Inflammatory macrophage treated with lipopolysaccharide for 4 hours (primary cell): ENCODE measurements at regions not wholly inside any gene's neighbourhood (a gene's known extent, or its start where the extent isn't known, plus 50 kb on each side); places are given as distances from the start of the nearest gene placed in this dataset.

ENCODE experiments used
- DNase-seq: peaks from one replicate; pipeline ENCODE4 v3.0.0-alpha.2; 2020

DNA sequence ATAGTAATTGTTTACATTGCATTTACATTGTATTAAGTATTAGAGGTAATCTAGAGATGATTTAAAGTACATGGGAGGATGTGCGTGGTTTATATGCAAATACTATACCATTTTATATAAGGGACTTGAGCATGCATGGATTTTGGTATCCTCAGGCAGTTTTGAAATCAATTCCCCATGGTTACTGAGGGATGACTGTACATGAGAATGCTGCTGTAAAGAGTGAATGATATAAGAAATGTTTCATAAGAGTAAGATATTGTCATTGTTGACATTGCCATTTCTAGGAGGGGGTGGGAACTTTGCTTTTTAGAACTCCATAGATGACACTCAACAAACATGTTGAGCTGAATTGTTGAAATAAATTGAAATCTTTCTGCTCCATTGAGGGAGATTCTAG is 185.0 kb downstream of the SEMA6A start:
- no peak for DNase-seq

GRCh38 chr5:116388564-116389258 is 185.9 kb downstream of the SEMA6A start:
- no peak for DNase-seq

- no peak for DNase-seq
Observed at GRCh38 chr5:116387738-116388137, 186.9 kb downstream of the SEMA6A start.

DNA sequence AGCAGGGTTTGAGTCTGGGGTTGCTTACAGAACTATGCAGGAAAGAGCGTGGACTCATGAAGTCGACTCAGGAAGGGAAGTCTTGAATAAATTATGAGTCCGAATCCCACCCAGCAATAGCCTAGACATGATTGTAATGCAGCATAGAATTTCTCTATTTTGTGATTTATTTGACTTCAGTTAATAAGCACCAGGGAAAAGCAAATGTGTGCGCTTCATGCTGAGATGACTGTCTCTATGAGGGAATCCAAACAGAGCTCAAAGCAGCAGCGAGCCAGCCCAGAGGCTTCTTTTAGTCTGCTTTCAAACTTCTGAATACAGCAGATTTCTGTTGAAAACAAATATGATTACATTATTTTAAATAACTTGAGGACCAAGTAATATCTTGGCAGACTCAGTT is 188.0 kb downstream of the SEMA6A start:
- no peak for DNase-seq

DNA sequence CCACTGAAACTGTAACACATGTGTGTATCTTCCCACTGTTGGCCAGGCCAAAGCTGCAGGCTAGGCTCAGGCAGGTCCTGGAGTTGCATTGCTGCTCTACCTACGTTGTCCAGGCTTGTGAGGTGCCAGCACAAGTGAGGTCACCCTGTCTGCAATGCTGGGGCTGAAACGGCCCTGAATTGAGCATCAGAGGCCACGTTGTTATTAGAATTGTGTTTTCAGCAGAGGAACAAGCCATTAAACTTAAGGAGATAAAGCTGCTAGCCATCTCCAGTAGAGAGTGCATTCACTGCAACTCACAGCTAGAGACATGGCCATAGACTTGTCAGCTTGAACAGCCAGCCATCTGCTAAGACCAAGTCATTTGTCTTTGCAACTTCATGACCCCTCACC is 191.8 kb downstream of the SEMA6A start:
- no peak for DNase-seq

DNA sequence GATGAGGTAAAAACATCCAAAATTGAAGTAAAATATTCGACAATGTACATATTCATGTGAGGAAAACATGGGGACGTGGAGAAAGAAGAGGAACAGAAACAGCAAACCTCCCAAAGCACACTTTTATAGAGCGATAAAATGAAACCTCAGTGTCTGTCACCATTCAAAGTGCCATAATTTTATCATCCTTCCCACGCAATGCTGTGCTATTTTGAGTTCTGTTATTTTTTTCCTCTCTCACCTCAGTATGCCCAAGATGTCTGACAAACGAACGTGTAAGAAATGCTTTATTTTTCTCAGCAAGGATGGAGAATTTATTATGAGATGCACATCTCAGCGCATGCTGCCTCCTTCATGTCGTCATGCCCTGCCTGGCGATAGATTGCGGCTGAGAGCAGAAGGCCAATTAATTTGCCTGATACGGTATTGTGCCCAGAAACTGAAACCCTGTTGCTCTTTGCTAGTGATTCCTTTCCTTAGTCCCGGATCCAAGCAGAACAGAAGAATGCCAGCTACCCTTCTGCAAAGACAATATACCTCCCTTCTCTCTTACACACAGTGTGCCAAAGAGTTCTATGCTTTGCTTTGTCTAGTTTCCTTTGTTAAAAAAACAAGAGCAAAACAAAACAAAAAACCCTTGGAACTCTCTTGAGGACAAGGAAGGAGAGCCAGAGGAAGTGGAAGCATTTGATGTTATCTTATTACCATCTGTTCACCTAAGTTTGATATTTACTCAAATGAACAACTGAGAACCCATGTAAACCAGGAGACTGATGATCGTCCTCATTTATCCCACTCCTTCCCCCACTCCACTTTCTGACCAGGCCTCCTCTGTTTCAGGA is 192.4 kb downstream of the SEMA6A start:
- DNase-seq, result no peak

DNA sequence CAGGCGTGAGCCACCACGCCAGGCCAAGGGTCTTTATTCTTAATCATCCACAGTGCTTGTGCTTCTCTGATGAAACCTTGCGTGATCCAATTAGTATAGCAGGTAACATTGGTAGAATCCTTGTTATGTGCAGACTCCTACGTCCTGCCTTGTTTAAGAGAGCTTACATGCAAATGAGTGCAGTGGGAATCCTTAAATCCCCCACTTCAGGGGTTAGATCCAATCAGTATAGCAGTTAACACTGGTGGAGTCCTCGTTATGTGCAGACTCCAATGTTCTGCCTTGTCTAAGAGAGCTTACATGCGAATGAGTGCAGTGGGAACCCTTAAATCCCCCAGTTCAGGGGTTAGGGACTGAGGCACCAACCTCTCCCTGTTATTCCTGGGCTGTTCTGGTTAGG is 193.4 kb downstream of the SEMA6A start:
- DNase-seq, result no peak

- DNase-seq, result no peak
Observed at GRCh38 chr5:116380621-116381020, 194.0 kb downstream of the SEMA6A start.

GRCh38 chr5:116379306-116379705 is 195.3 kb downstream of the SEMA6A start:
- DNase-seq, result no peak

DNA sequence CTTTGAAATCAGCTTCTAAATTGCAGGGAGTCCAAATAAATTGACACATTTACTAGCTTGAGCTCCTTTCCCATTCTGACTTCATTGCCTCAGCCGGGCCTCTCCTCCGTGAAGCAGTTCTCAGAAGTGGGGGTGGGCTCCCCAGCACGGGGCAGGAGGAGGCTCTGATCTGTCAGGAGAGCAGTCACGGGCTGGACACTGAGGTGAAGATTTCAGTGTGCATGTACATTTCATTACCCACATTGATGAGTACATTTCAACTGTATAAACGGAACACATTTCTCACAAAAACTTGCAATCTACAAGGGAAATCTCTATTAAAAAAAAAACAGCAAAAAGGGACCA is 195.9 kb downstream of the SEMA6A start:
- no peak for DNase-seq

DNA sequence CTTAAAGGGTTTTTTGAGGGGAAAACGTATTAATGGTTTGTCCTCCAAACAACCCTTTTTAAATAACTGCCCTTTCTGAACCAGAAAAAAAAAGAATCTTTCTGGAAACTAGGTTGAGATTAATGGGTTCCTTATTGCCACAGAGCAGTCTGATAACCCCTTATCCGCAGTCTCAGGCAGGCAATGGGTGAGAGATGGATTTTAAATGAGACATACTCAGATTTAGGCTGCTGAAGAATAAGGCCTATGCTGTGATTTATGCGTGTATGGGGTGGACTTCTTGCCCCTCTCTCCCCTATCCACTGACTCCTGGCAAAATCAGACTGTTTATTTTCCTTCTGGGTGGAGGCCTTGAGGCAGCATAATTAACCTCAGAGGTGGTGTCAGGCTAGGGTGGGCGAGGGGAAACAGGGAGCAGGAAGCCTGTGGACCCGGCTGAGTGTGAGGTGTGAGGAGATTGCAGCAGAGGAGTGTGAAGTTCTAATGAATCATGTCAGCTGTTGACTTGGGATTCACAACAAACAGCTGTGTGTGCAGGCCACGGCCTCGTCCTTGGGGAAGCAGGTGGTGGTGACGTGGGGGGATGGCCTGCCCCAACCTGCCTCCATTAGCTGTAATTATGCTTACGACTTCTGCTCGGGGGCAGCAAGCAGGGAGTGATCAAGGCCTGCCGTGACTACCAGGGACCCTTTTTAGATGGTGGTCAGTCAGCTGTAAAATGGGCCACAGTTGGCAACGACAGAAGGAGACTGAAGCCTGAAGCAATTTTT is 196.4 kb downstream of the SEMA6A start:
- DNase-seq, result no peak

- no peak for DNase-seq
Observed at GRCh38 chr5:116377276-116378006, 197.2 kb downstream of the SEMA6A start.

DNA sequence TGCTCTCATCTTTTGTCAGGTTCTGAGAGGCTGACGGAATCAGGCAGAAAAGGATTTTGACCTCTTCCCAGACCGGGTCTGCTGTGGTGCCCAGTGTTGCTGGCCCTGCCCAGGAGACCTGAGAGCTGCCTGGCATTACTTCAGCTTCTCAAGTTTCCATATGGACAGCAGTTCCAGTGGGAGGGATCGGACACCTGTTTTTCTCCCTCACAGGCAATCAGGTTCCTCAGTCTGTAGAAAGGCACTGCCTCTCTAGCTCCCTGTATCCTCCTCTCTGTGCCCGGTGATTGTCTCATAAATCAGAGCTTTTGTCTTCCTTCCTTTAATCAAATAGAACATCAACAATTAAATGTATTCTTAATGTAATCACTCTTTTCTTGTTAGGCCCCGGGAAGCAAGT is 198.7 kb downstream of the SEMA6A start:
- no peak for DNase-seq

GRCh38 chr5:116374434-116374852 is 200.2 kb downstream of the SEMA6A start:
- no peak for DNase-seq

DNA sequence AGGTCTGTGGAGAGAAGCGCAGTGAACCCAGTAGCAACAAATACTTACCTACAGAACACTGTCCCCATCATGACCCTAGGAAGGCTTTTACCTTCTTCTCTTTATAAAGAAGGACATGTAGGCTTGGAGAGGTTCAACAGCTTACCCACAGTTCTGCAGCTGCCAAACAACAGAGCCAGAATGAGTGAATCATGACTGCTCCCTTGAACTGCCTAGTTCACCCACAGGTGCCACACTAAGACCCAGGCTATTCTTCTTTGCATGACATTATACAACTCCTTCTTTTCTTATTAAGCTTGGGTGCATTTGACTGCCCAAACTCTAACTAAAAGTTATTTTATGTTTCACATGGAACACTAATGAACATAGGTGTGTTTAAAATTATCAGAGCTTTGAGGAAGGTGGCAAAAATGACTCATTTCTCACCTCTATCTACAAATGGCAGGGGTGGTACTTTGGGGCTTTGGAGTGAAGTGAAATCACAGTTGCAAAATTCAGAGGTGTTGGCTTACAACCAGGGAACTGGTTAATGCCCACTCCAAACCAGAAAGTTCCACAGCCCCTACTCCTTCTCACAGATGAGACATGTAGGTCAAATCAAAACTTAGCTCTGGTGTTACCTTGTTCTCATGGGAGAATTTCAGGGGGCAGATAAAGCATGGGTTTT is 201.6 kb downstream of the SEMA6A start:
- no peak for DNase-seq

- DNase-seq, result peak; percentile 32
Observed at GRCh38 chr5:116371935-116372334, 202.7 kb downstream of the SEMA6A start.

DNA sequence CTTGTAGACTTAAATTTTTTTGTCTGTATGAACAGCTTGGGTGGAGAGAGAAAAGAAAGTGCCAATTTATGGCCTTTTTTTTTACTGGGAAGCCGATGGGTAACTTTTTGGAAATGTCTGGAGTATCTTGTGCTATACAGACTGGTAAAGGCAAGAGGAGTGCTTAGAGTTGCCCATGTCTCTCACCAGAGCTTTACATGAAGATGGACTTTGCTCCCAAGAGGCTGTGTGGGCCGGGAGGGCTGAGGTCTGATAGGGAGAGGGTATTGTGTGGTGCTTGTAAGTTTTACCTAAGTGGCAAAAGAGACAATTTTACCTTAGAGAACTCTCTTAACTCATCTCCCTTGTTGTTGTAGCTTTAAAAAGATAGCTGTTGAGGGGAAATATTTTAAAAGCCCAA is 203.2 kb downstream of the SEMA6A start:
- DNase-seq, result no peak

DNA sequence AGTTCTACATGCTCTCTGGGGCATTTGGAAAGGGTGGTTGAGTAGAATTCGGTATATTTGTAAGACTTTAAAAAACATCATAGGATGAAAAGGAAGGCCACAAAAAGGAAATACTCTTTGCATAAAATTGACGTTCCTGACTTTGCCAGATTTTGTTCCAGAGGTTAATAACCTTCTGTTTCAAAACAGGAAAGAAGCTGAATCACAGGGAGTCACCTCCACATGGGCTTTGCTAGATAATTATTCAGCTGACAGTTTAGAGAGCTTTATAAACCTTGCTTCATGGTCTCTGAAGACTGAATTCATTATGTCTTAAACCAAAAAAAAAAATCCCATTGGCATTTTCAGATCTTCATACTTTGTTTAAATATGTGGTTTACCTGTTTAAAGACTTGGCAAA is 203.7 kb downstream of the SEMA6A start:
- DNase-seq, result no peak

GRCh38 chr5:116370149-116370548 is 204.5 kb downstream of the SEMA6A start:
- DNase-seq, result no peak

- no peak for DNase-seq
Observed at GRCh38 chr5:116365006-116365496, 209.6 kb downstream of the SEMA6A start.

- no peak for DNase-seq
Observed at GRCh38 chr5:116363780-116364179, 210.8 kb downstream of the SEMA6A start.

DNA sequence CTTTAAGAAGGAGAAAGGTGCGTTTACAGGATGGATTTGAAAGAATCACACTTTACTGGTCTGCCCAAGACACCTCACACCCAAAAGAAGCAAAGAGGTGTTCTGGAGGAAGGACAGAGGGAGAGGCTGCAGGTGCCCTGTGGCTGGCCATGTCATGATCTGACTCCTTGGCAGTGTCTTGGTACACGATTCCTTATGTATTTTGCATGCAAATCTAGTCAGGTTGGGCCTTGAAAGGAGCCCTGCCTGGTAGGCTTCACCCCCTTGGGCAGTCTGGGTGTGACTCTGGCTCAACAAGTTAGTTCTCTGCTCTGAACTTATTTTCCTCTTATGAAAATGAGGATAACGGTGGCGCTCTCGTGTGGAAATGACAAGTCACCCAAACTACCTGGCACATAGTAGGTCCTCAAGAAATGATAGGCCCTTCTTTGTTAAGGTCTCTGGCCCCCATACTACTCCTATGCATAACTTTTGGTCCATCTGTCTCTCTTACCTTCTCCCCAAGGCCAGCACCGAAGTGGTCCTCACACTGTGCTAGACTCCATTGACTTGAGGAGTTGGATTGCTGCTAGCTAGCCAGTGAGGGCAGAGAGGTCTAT is 212.5 kb downstream of the SEMA6A start:
- DNase-seq, result no peak
